Tibial artery (tissue), 4 donors: ENCODE measurements at regions not wholly inside any gene's neighbourhood (a gene's known extent, or its start where the extent isn't known, plus 50 kb on each side); places are given as distances from the start of the nearest gene placed in this dataset.

Experiments
- DNase-seq, 2 donors: peaks; one replicate each; pipeline ENCODE4 v3.0.0-alpha.2; 2019
- H3K27ac ChIP-seq, 2 donors: fragments of 200-600 bp; sonication (generic) in 1 of 2; 1 replicate in 1 of 2; 2 replicates in 1 of 2; pipeline ENCODE4 v1.5.1; 2018 to 2019; ENCODE audit warnings: mild to moderate bottlenecking in 1 of 2
- H3K27me3 ChIP-seq, 2 donors: fragments of 200-600 bp; sonication (generic) in 1 of 2; one replicate each; pipeline versions ENCODE4 v1.5.1 to v1.6.0; 2016 to 2019
- H3K36me3 ChIP-seq, 3 donors: fragments of 200-600 bp; sonication (generic) in 2 of 3; one replicate each; pipeline ENCODE4 v1.5.1; 2016 to 2019; ENCODE audit warnings: mild to moderate bottlenecking in 2 of 3
- H3K4me1 ChIP-seq, 4 donors: fragments of 200-600 bp; sonication (generic) in 2 of 4; 1 replicate in 3 of 4; 2 replicates in 1 of 4; pipeline ENCODE4 v1.5.1; 2016 to 2019
- H3K4me3 ChIP-seq, 2 donors: fragments of 200-600 bp; sonication (generic) in 1 of 2; 1 replicate in 1 of 2; 2 replicates in 1 of 2; pipeline ENCODE4 v1.5.1; 2018 to 2019; ENCODE audit warnings: mild to moderate bottlenecking in 2 of 2
- H3K9me3 ChIP-seq, 3 donors: fragments of 200-600 bp; sonication (generic) in 1 of 3; one replicate each; pipeline ENCODE4 v1.5.1; 2016 to 2019
- intact Hi-C: fragments of 100-400 bp; cut with DNase I; formaldehyde crosslinking; loops from one replicate; pipeline ENCODE4 v1.15.0; 2023; ENCODE audit warnings: low total_unique reads
- TF ChIP-seq, protein P1 (sequence below), 2 experiments: fragments of 200-600 bp in 1 of 2; fragments of 450-650 bp in 1 of 2; IDR thresholded peaks; one replicate each; pipeline ENCODE4 v1.5.1; 2017 to 2019; ENCODE audit warnings: antibody characterized with exemption in 2 of 2, mild to moderate bottlenecking in 1 of 2, moderate library complexity in 1 of 2

DNA sequence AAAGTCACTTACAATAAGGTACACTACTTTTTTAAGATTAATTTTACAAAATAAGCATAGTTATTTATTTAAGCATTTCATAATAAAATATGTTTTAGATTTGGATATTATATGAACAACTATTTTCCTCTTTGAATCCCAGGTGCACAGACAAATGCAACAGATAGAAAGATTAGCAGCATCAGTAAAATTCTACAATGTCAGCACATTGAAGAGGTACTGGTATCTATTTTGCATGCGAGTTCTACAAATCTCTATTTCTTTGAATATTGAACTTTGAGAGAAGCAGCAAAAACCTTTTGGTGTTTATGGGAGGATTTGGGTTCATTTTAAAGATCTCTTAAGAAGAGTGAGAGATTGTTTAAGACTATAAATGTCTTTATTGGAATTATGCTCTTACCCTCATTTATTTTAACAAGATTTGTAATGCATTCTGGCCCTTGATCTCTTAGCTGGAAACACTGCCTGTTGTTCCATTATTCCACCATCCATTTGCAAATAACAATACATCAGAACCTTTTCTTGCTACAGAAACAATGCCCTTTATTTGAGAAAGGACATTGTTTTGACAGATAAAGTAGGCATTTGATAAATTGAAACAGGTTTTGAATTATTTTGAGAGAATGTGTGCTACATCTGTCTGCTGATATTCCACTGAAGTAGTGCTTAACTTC is 558.8 kb upstream of the KLHL1 start:
- Histone ChIP-seq H3K4me1 (no peaks in the 10 kb centered on the region), H3K27me3 (no peaks in the 10 kb centered on the region), H3K4me3 (no peak overlapping the region), H3K36me3 (no peaks in the 10 kb centered on the region), H3K27ac (no peak overlapping the region), H3K9me3 (no peaks in the 10 kb centered on the region)
- intact Hi-C loops: no loop called here
- no peak for DNase-seq
- TF ChIP-seq, protein P1, sequence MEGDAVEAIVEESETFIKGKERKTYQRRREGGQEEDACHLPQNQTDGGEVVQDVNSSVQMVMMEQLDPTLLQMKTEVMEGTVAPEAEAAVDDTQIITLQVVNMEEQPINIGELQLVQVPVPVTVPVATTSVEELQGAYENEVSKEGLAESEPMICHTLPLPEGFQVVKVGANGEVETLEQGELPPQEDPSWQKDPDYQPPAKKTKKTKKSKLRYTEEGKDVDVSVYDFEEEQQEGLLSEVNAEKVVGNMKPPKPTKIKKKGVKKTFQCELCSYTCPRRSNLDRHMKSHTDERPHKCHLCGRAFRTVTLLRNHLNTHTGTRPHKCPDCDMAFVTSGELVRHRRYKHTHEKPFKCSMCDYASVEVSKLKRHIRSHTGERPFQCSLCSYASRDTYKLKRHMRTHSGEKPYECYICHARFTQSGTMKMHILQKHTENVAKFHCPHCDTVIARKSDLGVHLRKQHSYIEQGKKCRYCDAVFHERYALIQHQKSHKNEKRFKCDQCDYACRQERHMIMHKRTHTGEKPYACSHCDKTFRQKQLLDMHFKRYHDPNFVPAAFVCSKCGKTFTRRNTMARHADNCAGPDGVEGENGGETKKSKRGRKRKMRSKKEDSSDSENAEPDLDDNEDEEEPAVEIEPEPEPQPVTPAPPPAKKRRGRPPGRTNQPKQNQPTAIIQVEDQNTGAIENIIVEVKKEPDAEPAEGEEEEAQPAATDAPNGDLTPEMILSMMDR (IDR thresholded peaks at IDR 0.05): no peak

DNA sequence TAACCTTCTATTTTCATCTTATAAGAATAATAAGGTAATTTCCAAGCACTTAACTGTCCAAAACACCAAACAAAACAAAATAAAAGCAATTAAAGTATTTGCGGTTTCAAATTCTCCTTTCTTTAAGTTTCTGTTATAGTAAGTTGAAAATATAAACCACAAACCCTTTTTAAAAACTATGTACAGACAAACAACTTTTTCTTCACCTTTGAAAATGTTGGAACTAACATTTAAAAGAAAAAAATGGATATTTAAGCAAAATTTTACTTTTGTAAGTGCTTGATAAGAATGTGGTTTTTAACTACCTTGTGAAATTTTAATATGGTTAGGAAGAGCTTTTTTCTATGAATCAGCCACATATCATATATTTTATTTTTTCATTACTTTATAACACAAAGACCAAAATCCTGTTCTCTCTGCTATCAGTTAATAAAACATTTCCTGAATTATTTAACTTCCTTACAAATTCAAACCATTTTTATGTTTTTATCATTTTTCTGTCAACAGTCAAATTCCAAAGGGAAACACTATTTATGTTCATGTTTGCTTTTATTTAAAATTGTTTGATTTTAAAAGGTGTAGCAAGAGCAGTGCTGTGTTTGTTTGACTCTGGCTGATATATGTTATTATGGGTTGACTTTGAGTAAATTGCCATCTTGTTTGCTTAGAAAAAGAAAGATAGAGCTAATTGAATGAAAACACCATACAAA is 554.1 kb upstream of the KLHL1 start:
- no peaks in the 10 kb centered on the region for H3K36me3 ChIP-seq
- no peak overlapping the region for H3K4me3 ChIP-seq
- no peaks in the 10 kb centered on the region for H3K4me1 ChIP-seq
- intact Hi-C loops: no loop called here
- no peak overlapping the region for H3K27ac ChIP-seq
- TF ChIP-seq, protein P1 (IDR thresholded peaks at IDR 0.05): no peak
- H3K27me3 ChIP-seq: no peaks in the 10 kb centered on the region
- H3K9me3 ChIP-seq: no peaks in the 10 kb centered on the region
- no peak for DNase-seq

DNA sequence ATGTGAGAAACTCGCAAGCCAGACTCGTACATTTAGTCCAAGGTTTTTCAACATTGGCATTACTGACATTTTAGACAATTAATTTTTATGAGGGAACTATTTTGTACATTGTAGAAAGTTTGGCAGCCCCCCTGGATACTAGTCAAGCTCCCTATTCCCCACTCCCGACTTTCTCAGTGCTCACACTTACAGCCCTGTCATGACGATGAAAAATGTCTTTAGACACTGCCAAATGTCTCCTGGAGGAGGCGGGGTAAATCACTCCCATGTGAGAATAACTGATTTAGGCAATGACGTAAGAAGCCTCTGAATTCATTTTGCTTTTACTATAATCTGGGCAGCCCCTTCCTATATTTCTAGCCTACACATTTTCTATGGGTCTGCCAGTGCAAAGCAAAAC is 535.8 kb upstream of the KLHL1 start:
- intact Hi-C loops: no loop called here
- DNase-seq: no peak
- Histone ChIP-seq H3K36me3 (no peaks in the 10 kb centered on the region), H3K4me1 (no peaks in the 10 kb centered on the region), H3K4me3 (no peak overlapping the region), H3K27ac (no peak overlapping the region), H3K9me3 (no peaks in the 10 kb centered on the region), H3K27me3 (no peaks in the 10 kb centered on the region)
- TF ChIP-seq, protein P1 (IDR thresholded peaks at IDR 0.05): no peak

DNA sequence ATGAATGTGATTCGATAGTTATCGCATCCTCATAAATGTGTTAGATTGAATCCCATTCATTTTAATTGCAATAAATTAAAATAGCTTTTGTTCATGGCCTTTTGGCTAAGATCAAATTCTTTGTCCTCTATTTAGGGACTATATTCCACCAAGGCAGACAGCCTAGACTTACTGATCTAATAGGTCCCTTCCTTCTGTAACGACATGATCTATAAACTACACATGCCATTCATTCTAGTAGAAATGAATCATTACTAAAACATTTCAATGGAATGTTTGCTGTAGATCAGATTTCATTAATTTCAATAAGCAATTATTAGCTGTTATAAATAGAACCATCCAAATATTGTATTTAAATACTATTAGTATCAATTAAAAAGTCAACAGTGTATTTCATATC is 526.6 kb upstream of the KLHL1 start:
- intact Hi-C loops: no loop called here
- H3K36me3 ChIP-seq: no peaks in the 10 kb centered on the region
- H3K9me3 ChIP-seq: no peaks in the 10 kb centered on the region
- TF ChIP-seq, protein P1 (IDR thresholded peaks at IDR 0.05): no peak
- no peak overlapping the region for H3K27ac ChIP-seq
- H3K27me3 ChIP-seq: no peaks in the 10 kb centered on the region
- no peak for DNase-seq
- no peaks in the 10 kb centered on the region for H3K4me1 ChIP-seq
- H3K4me3 ChIP-seq: no peak overlapping the region

DNA sequence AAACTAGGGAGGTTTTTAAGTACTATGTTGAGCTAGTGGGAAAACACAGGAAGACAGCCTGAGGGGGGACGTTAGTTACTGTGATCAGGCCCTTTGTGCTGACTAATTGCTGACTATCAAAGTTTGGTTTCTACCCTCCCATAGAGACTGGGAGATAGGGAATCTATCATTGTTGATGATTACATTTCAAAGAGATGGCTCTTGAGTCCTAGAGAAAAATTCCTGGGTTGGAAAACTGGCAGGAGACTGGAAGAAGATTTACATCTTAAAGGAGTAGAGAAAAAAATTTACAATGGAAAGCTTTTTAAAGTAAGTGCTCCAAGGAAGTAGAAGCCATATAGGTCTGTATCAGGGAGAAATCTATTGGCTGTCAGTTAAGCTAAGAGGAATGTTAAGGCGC is 522.0 kb upstream of the KLHL1 start:
- no peaks in the 10 kb centered on the region for H3K36me3 ChIP-seq
- DNase-seq: no peak
- no peaks in the 10 kb centered on the region for H3K27me3 ChIP-seq
- H3K4me1 ChIP-seq: no peaks in the 10 kb centered on the region
- TF ChIP-seq, protein P1 (IDR thresholded peaks at IDR 0.05): no peak
- H3K4me3 ChIP-seq: no peak overlapping the region
- intact Hi-C loops: loop anchor here (2.0 kb wide), 1 partner anchor 17 kb away; no protein-coding TSS in a partner anchor
- H3K9me3 ChIP-seq: no peaks in the 10 kb centered on the region
- no peak overlapping the region for H3K27ac ChIP-seq
